GM18498 (cell line): ENCODE measurements at regions not wholly inside any gene's neighbourhood (a gene's known extent, or its start where the extent isn't known, plus 50 kb on each side); places are given as distances from the start of the nearest gene placed in this dataset.

ENCODE experiments used
- ATAC-seq: cut with Tn5 transposase; IDR thresholded peaks from one replicate; pipeline ENCODE4 v1.9.1; 2021; ENCODE audit warnings: mild to moderate bottlenecking, moderate library complexity; ENCODE audit not compliant: unreplicated experiment

DNA sequence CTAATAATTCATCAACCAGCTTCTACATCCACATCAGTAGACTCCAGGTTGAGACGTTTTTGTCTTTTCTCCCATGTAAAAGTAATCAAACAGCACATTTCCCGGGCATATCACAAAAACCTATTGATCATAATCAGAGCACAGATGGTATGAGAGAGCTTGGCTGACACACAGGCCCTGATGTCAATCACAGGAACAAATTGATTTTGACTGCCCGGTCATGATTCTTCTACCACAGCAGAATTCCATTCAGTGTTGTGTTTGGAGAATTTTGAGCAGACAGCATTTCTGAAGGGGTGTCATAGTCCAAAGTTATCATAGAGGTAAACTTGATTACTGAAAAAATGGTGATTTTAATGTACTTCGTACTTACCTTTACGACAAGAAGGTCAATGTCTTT is 351.1 kb downstream of the ZSWIM6 start:
- no peak for ATAC-seq

DNA sequence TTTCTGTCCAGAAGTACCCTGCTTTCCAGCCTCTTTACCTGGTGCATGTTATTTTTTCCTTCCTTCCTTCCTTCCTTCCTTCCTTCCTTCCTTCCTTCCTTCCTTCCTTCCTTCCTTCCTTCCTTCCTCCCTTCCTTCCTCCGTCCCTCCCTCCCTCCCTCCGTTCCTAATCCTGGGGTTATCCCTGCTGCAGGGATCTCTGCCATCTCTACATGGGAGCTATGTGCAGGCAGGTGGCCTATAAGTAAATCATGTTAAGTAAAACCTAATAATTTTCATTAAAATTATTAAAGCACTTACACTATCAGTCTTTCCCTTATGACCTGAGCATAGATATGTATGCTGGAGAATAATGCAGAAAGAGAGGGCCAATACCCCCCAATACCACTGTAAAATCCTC is 351.9 kb downstream of the ZSWIM6 start:
- no peak for ATAC-seq

DNA sequence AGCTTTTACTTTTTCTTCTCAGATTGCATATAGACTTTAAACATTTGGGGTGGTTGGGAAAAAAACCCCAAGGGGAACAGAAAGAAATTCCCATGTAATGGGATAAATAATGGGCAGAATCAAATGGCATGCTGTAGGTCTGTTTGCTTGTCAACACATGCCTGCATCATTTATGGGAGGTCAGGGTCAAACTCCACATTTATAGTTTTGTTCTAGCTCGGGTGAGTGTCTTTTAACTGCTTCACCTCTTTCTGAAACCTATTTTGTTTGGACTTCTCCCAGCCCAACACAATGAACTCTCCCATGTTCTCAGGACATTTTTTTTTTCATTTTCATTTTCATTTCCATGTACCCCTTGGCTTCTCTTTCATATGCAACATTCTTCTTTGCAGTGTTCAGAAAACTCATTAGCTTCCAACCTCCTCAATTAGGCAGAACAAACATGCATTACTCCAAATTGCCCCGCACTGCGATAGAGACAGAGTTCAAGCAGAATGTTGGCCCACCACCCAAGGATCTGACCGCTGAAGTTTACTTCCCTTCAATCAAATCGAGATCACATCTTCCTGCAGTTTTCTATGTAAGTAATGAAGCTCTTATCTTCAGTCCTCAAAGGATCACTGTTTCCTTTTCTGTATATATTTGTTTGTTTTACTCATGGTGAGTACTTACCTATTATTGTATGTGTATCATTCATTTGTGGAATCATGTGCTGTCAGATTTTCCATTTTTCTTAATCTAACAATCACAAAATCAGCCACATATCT is 354.6 kb downstream of the ZSWIM6 start:
- ATAC-seq: no peak

DNA sequence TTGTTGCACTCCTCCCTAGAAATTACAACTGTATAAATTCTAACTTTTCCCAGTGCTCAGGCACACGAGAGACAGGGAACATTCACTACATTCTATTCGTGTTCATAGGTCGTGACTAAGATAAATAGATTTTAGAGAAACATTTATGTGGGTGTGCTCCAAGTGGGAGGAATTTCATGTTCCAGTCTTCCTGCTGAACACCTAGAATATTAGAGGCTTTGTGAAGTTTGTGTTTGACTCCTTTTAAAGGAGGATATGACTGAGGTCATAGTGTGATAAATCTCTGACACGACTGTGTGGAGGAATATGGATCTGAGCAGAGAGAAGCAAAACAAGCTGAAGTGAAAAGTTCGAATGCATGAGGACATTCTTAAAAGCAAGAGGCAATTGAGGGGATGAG is 355.3 kb downstream of the ZSWIM6 start:
- ATAC-seq: no peak

DNA sequence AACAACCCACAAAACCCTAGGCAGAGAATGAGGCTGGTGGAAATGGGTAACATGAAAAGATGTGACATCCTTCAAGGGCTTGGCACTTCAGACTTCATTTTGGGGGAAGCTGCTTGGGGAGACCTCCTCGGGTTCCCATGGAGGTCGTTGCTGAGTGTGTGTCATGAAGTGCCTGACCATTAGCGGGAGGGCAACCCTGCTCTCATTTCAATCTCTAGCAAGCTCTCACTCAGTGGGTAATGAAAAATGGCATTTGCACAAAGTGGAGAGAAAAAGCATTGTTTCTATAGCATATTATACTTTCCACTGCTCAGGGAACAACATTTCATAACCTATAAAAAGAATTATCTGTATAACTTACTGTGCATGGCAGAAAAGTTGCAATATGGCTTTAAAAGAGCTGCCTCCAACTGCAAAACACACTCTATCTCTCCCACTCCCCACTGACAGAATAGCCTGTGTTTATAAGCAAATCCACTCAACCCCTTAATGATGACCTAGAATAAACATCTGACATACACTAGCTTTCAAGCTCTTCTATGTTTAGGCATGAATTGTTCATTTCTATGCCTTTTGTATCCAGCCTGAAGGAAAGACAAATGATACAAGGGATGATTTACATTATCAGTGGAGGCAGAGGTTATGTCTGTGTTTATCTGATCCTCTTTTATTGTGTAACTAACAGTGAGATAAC is 357.2 kb downstream of the ZSWIM6 start:
- no peak for ATAC-seq

DNA sequence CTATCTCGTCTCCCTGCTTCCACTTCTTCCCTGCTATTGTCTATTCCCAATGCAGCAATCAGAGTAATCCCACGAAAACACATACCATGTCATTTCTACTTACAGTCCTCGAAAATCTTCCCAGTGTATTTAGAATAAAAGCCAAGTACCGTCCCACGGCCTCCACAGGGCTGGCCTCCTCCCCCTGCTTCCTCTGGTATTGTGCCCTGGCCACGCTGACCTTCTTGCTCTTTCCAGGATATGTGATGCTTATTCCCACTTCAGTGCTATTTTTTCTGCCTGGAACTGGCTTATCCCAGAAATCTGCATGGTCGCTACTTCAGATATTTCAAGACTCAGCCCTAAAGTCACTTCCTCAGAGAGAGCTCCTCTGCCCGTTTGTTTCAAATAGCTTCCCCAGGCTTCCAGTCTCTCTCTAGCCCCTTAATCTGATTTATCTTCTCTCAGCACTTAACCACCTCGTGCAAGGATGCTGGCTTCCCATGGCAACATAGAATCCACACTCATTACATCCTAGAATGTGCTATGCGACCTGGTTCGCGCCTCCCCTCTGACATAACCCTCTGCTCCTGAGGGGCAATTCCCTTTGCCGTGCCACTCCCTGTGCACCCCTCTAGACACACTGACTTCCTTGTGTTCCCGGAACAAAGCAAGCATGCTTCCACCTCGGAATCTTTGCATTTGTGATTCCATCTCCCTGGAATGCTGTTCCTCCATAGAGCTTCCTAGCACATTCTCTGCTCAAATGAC is 365.9 kb downstream of the ZSWIM6 start:
- ATAC-seq: no peak

DNA sequence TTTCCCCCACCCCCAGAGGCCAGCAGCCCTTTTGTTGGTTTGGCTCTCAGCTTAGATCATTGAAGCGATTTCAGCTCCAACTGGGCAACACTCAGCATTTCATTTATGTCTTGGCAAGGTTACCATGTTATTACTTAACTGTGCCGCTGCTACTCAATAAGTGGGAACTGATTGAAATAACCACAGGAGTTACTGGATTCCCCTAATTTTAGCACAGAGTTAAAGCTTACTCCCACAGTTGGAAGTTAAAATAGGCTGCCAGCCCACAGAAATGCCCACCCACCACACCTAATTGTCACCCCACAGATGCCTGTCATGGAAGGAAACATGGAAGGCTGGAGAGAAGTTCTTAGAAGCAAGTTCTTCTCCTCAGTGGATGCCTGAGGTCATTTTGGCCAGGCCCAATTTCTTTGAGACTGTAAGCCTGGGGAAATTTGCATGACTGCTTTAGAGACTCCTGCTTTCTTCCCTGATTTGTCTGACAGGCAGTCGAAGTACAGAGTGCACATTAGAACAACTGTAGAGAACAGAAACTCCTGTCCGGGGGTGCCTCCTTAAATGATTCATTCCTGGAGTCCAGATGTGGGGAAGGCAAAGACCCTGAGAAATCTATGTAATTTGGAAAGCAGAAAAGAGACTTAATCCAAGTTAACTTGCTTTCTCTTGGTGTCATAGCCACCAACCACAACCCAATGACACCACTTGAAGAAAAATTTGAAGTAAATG is 370.0 kb downstream of the ZSWIM6 start:
- ATAC-seq: peak; percentile 73

DNA sequence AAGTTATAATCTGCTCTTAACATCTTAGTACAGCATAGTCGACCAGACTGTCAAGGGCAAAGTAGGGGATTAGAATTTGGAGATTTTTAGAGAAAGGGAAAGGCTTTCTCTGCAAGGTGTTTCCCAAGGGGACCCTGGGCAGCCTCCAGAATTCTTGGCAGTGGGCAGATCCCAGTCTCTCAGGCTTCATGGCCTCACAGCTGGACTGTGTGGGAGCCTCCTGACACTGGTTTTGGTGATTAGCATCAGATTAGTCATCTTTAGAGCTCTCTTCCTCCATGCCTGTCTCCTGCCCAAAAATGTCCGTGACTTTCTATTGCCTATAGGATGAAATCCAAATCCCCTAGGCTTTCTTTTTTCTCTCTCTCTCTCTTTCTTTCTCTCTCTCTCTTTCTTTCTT is 370.7 kb downstream of the ZSWIM6 start:
- peak; percentile 18 for ATAC-seq

DNA sequence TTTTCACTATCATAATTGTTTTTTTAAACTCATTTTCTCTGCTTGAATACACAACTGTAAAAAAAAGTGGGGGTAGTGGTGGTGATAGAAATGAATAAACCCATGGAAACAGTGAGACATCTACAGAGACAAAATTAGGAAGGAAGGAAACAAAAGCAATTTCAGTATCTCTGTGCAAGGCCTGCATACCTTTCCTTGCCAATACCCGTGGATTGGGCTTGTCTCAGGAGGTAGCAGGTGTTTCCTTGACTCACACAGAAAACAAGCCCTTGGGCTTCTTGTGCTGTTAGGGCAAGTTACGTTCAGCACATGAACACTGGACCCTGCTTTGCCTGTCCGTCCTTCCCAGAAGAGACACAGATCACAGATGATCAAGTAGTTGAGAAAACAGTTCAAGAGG is 372.2 kb downstream of the ZSWIM6 start:
- peak; percentile 38 for ATAC-seq

DNA sequence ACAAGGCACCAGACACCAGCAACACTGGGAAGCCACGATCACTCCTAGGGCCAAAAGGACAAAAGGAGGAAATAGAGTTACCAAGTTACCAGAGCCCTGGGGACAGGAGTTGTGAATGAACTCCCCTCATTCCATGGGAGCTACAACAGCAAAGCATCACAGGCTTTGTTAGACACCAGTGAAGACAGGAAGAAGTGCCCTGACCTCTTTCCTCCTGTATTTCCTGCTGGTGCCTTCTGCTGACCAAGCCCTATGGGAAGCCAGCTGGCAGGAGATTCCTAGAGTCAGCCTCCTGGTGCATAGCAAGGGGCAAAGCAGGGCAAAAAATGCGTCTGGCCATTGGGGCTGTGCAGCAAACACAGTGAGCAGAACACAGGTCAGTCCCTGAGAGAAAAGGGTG is 374.7 kb downstream of the ZSWIM6 start:
- no peak for ATAC-seq

DNA sequence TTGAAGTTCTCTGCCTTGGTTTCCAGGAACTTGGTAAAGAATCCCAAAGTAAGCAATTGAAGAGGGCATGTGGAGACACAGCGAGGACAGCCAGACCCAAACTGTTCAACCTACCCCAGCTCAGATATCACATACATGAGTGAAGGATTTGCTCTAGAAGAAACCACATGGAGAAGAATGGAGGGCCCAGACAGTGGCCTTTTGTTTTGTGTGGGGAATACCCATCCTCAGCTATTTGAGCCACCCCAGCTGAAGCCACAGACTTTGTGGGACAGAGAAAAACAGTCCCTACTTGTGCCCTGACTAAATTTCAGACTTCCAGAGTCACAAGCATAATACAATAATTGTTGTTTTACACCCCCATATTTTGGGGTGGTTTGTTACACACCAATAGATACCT is 387.1 kb downstream of the ZSWIM6 start:
- ATAC-seq: no peak

DNA sequence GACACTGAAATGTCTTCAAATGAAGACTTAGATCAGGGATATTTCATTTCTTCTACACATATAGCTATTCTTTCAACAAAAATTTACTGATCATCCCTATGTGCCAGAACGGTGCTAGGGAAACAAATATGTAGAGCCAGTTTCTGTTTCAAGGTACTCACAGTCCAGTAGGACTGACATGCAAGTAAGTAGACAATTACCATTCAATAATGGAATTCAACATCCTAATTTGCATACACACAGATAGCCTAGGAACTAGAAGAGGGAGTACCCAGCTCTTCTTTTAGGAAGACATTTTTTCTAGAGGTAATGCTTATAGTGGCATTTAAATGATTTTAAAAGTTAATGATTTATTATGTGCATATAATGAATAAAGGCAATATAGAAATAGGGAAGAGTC is 388.8 kb downstream of the ZSWIM6 start:
- ATAC-seq: no peak

DNA sequence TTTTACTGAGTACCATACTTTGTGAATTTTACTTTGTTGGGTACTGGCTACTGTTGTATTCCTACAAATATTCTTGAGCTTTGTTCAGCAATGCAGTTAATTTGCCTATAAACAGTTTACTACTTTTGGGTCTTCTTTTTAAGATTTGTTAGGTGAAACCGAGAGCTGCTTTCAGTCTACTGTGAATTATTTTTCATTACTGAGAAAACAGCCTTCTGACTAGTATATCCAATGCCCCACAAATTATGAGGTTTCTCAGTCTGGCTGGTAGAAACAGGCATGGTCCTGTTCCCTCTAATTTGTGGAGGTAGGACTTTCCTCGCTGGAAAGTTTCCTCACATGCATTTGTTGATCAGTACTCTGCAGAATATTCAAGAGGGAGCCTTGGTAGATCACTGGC is 392.0 kb downstream of the ZSWIM6 start:
- ATAC-seq: no peak

DNA sequence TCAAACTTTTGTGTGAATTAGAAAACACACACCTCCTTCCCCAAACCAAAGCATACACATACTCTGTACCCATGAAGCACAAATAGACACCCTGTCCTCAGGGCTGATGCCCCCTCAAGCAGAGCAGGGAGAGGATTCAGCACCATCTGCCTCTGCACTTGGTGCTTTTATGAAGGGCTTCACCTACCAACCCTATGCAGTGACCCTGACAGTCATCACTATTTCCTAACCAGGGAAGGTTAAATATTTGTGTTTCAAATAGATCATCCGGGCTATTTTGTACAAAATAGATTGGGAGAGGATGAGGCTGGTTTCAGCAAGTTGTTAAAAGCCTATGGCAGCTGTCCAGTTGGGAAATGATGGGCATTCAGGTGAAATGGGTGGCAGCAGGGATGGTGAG is 396.2 kb downstream of the ZSWIM6 start:
- ATAC-seq: no peak

DNA sequence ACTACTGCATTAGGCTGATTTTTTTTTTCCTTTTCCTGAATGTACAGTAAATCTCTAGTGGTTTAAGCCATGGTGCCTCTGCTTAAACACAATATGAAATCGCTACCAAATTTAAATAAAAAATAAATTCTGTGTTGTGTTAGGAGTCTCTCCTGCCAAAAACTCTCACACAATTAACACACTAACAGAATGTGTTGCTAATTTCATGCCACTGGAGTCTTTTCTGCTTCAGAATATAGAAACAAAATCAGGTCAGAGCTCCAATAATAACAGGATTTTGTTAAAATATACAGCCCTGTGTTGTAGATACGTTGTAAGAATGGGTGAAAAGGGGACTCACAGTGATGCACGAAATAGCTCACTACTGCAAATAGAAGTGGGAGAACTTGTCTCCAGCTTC is 398.8 kb downstream of the ZSWIM6 start:
- ATAC-seq: no peak

DNA sequence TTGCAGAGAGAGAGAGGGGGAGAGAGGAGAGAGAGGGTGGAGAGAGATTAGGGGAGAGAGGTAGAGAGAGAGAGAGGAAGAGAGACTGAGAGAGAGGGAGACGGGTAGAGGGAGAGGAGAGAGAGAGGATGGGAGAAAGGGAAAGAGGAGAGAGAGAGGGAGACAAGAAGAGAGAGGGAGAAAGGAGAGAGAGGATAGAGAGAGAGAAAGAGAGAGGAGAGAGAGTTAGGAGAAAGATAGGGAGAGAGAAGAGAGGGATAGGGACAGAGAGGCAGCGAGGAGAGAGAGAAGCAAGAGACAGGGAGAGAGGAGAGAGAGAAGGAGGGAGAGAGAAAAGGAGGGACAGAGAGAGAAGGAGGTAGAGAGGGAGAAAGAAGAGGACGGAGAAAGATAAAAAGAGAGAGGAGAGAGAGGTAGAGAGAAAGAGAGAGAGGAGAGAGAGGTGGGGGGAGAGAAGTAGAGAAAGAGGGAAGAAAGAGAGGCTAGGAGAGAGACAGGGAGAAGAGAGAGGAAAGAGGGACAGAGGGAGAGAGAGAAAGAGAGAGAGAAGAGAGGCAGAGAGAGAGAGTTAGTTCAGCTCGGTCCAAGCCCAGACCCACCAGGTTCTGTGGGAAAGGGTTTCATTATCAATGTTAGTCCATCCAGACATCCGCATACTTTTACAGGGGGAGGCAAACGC is 399.3 kb downstream of the ZSWIM6 start:
- ATAC-seq: no peak

DNA sequence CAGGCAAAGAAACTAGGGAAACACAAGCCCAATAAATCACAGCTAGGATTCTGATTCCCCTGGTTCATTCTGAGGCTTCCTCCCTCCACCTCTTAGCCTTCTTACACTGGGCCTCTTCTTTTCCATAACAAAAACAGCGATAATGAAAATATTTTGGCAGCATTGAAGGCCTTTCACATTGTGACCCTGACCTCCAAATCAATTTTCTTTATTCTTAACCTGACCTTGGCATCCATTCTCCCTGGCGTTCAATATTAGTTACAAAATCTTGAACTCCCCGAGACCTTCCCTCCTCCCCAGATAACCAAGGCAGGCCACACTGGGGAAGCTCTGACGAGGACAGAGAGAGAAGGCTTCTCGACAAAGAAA is 399.9 kb downstream of the ZSWIM6 start:
- no peak for ATAC-seq

DNA sequence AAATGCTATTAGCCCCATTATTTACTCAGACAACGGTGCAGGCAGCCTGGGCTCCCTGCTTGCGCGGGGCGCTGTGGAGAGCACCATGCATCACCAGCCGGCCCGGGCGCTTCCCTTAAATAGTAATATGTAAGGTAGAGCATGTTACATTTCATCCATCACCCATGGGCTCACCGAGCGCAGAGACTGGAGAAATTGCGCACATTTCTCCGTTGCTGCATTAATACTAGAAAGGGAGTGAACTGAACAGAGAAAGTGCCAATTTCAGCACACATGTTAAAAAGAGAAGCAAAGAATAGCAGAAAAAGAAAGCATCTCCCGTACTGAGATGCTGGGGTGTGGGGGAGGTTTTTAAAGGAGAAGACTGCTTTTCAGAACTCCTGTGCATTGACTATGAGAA is 400.3 kb downstream of the ZSWIM6 start:
- ATAC-seq: no peak

DNA sequence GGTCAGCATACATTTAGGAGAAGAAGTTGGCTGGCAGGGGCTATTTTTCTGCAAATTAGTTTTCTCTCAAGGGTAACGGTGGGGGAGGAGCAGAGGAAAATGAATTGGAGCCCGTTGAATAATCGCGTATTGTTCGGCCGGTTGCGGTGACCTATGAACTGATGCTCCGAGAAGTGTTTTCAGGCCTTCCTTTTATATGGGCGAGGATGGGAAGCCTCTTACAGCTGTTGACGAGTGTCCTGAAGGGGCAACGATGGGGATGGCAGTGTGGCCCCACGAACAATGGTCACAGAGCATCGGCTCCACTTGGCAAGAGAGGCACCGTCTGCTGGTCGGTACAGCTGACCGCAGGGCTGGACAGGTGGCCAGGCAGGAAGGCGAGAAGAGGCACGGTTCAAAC is 400.7 kb downstream of the ZSWIM6 start:
- no peak for ATAC-seq

DNA sequence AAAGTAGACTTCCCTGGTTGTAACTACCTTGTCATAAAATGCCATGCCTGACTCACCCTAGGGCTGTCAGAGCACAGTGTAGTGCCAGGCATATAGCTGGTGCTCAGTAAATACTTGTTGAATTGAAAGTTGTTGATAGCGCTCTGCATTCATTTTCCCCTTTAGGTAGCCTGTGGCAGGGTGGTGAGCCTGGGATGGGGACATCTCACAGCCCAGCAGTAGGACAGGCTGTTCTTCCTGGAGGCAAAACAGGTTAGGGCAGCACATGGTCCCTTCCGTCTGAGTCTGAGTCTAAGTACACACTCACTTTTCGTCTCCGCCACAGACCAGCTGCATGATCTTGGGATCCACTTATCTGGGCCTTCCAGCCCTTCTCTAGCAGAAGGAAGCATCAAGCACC is 401.9 kb downstream of the ZSWIM6 start:
- ATAC-seq: no peak

DNA sequence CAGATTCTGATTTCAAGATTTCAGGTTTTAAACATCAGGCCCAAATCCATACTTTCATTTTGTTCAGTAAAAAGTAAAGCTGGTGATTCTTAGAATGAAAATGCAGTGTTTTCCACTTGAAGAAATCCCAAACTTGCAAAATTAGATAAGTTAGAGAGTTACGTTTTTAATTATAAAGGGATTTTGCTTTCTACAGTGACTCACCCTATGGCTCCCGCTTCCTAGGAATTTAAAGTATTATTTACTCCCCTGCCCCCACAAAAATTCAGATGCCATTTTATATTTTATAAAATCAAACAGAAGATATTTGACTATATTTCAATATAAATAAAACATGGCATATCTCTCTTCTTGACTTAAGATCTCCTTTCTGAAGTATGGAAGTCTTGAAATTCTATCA is 402.9 kb downstream of the ZSWIM6 start:
- no peak for ATAC-seq
